Stimulated activated CD8-positive, alpha-beta memory T cell treated with anti-CD3 and anti-CD28 coated beads, Interleukin-12 subunit alpha, Interleukin-12 subunit beta, amount 100 ng/mL, for 4 hours (primary cell): ENCODE measurements at regions not wholly inside any gene's neighbourhood (a gene's known extent, or its start where the extent isn't known, plus 50 kb on each side); places are given as distances from the start of the nearest gene placed in this dataset.
"Not testable (repeated sequence)": the region's sequence is repeated elsewhere in the genome, so short reads cannot be mapped to it uniquely, and the experiment has no call there.

ENCODE experiments used
- DNase-seq: peaks from one replicate; pipeline ENCODE4 v3.0.0-alpha.2; 2020; ENCODE audit warnings: low read depth

- no peak for DNase-seq
Measured at GRCh38 chr6:4459032-4459431, 317.2 kb upstream of the CDYL start.

GRCh38 chr6:4451718-4452117 is 316.3 kb upstream of the ECI2 start:
- DNase-seq, result no peak

GRCh38 chr6:4451081-4451480 is 315.7 kb upstream of the ECI2 start:
- no peak for DNase-seq

DNA sequence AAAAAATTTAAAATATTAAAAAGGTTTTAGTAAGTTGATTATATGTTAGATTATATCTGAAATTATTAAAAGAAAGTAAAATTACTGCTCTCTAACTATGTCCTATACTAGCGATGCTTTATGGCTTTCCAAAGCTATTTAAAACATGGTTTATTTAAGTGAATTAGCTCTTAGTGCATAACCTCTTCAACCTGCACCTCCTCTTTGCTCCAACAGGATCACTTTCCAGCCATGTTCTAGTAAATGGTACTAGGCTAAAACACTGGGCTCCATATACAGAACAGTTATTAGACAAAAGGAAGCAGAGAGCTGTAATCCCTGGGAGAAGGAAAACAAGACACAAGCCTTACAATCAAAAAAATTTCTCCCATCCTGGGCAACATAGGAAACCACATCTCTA is 314.9 kb upstream of the ECI2 start:
- no peak for DNase-seq

DNA sequence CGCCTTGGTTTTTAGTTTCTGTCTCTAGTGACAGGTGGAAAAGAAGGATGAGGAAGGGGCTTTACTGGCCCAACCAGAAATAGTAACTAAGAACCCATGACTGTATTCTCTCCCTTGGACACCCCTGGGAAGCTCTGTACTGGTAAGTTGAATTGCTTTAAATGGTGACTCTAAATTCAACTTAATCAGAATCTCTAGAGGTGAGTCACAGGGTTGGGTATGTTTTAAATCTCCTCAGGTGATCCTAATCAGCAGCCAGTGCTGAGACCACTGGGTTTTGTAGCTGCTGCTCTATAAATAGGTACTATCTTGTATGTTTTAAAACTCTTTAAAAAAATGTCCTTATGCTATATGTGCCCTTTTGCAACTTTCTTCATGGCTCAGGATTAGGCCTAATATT is 314.0 kb upstream of the ECI2 start:
- DNase-seq, result no peak

DNA sequence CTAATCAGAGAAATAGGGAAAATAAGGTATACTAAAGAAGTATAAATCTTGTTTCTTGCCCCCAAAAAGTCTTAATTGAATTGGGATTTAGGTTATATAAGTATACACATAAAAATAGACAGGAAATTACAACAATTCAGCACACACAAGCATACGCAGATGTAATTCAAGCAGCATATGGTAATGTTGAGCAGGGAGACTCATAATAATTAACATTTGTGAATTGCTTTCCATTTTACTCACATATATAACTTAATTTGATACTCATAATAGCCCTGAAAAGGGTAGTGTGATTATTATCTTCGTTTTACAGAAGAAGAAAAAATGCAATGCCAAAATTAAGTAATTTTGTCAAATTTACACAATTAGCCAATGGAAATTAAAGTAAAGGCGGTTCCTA is 313.5 kb upstream of the ECI2 start:
- no peak for DNase-seq

DNA sequence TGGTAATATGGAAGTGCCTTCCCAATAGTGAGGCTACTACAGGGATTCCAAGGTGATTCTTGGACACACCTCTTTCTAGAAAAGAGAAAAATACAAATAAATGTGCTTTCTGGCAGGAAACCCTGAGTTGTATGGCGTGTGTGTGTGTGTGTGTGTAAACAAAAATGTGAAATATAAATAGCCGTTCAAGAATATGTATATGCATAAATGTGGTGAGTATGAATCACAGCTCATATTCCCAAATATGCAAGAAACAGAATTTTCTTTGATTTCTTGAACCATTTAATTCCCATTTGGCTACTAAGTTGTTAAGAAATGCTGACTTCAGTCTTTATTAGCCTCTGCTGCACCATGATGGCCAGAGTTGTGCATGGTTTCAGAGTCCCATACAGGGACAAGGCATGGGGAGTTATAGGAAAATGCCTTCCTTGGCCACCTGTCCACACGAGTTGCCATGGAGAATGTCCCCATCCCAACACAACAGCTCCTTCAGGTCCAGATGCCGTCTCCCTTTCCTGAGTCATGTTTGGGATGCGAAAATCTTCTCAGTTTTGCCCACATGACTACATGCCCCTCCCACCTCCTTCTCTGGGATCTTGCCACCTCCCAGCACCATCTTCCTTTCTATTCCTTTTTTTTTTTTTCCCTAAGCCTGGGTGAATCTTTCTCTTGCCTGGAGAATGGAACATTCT is 312.4 kb upstream of the ECI2 start:
- no peak for DNase-seq

DNA sequence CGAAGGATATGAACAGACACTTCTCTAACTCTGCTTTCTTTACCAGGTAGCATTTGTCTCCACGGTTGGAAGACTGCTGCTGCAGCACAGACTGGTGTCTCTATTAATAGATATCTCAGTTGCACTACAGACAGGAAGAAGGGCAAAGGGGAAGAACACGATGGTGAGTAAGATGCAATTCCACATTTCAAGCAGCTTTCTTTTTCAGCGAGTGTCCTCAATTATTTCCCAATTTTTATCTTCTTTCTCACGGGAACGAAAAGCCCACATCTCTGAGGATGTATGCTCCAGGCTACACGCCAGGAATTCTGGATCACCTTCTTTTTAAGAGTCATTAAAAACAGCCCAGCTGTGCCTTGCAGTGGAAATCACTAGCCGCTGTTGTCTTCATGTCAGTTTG is 311.6 kb upstream of the ECI2 start:
- DNase-seq, result no peak

GRCh38 chr6:4441981-4442434 is 306.6 kb upstream of the ECI2 start:
- DNase-seq, result no peak

DNA sequence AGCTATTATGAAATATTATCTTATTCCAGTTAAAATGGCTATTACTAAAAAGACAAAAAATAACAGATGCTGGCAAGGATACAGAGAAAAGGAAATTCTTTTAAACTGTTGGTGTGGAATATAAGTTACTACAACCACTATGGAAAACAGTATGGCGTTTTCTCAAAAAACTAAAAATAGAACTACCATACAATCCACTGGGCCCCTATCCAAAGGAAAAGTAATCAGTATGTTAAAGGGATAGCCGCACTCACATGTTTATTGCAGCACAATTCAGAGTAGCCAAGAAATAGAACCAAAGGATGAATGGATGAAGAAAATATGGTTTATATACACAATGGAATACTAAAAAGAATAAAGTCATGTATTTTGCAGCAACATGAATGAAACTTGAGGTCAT is 303.8 kb upstream of the ECI2 start:
- no peak for DNase-seq

DNA sequence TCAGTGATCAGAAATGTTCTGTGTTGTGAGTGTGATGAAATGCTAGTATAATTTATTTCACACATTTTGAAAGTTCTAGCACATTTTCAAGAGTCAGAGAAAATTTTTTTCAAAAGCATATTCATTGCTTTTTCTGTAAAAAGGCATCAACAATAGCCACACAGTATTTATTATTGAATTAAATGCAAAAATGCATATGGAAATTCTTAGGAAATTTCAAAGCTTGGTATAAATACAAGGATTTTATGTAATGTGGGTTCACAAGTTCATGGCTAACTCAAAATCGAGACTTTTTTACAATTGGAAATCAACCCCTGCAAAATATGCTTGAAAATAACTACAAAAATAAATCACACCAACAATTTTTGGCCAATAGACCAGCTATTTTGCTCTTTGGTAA is 302.0 kb upstream of the ECI2 start:
- DNase-seq, result no peak

GRCh38 chr6:4435981-4436445 is 300.6 kb upstream of the ECI2 start:
- DNase-seq, result no peak

DNA sequence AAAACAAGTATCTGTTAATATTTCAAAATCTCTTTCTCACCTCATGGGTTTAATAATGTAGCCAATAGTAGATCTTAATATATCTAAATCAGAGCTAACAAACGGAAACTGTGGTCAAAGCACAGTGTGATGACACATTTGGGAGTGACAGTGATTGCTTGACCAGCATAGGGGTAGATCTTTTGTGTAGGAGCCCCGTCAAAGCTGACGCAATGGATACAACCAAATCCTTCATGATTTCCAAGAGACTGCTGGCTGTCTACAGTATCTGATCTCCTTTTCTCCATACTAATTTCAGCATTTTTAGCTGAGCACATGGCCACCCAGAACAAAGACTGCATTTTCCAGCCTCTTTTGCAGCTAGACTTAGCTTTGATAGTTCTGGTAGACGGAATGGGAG is 299.3 kb upstream of the ECI2 start:
- no peak for DNase-seq

DNA sequence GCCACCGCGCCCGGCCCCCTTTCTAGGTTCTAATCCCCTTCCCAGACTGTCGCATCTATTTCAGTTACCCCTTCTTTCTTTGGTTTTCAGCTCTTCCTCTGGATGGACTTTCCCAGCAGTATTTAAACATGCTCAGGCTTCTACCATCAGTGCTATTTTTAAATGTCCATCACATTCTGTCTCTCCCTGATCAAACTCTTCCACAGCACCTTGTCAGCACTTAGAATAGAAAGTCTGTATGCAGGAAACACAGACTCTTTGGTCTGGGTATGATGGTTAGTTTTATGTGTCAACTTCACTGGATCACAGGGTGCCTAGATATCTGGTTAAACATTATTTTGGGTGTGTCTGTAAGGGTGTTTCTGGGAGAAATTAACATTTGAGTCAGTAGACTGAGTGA is 297.8 kb upstream of the ECI2 start:
- DNase-seq, result no peak

DNA sequence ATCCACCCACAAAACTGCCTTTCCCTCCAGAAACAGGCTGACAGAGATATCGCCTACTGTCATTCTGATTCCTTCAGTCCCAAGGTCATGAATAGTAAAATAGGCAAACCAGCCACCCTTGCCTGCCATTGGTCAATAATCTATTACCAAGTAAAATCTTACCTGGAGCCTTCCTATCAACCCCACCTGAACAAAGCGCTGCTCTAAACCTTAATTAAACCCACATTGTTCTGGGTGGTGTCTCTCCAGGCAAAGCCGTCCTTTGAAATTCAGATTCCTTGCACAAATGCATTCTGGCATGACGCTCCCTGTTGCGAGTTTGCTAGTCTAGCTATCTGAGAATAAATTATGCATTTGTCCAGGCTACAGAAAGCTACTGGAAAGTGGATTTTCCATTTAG is 291.6 kb upstream of the ECI2 start:
- no peak for DNase-seq

DNA sequence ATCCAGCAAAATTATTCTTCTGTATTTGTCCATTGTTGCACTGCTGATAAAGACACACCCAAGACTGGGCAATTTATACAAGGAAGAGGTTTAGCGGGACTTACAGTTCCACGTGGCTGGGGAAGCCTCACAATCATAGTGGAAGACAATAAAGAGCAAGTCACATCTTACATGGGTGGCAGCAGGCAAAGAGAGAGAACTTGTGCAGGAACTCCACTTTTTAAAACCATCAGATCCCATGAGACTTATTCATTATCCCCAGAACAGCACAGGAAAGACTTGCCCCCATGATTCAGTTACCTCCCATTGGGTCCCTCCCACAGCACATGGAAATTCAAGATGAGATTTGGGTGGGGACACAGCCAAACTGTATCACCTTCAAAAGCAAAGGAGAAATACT is 286.5 kb upstream of the ECI2 start:
- DNase-seq, result no peak

DNA sequence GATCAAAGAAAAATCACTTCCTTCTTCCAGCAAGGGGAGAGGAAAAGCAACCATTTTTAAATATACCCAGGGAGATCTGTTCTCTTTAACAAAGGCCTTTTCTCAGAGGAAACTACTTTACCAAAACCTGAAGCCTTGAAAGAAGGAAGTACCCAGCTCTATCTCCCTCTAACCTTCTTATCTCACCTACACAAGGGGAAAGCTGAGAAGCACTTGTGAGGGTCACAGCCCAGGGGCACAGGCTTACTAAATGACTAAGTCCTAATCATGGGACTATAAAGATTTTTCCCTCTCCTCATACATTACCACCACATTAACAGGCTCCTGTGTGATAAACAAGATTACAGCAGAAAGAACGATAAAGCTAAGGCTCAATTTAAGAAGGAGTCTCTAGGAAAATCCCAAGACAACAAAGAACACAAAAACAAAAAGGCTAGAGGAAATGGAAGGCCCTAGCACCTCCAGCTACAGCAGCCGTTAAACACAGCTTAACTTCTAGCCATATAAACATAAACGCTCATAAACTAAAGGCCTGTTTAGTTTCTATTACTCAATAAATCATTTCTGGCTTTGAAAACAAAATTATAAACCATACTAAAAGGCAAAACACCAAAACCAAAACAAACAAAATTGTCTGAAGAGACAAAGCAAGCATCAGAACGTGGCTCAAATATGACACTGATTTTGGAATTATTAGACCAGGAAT is 284.9 kb upstream of the ECI2 start:
- no peak for DNase-seq

- DNase-seq, result no peak
Measured at GRCh38 chr6:4415549-4415948, 280.2 kb upstream of the ECI2 start.

DNA sequence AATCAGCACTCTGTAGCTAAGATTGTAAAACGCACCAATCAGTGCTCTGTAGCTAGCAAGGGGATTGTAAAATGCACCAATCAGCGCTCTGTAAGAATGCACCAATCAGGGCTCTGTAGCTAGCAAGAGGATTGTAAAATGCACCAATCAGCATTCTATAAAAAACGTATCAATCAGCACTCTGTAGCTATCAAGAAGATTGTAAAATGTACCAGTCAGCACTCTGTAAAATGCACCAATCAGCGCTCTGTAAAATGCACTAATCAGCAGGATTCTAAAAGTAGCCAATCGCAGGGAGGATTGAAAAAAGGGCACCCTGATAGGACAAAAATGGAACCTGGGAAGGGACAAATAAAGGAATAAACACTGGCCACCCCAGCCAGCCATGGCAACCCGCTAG is 278.7 kb upstream of the ECI2 start:
- DNase-seq, result not testable (repeated sequence)

DNA sequence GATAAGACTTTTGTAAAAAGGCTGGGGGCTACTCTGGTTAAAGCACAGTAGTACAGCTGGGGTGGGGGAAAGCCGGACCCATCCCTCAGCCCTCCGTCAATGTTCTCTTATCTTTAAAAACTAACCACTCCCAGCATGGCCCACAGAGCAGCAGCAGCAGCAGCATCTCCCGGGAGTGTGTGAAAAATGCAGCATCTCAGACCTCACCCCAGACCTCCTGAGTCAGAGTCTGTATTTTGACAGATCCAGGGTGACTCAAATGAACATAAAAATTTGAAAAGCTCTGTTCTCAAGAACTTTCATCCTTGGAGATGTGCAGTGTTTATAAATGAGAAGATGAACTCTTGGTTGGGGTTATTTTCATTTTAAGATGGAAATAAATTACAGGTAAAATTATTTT is 277.7 kb upstream of the ECI2 start:
- DNase-seq, result no peak

DNA sequence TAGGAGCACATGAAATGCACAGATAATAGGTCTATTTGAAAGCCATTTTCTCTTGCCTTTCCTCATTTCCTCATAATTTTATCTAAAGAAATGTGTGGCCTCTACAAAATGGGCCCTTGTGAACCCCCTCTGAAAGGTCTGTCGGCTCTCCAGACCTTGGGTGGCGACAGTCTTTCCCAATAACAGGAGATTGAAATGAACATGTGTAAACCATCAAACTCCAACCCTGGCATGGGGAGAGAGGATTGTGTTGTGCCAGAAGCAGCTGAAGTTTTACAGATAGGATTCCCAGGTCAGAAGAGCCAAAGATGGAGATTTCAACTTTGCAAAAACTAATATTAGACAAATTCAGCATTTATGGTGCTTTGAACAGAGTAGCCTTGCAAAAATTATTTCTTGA is 277.1 kb upstream of the ECI2 start:
- no peak for DNase-seq

- DNase-seq, result no peak
Measured at GRCh38 chr6:4412077-4412476, 276.7 kb upstream of the ECI2 start.

DNA sequence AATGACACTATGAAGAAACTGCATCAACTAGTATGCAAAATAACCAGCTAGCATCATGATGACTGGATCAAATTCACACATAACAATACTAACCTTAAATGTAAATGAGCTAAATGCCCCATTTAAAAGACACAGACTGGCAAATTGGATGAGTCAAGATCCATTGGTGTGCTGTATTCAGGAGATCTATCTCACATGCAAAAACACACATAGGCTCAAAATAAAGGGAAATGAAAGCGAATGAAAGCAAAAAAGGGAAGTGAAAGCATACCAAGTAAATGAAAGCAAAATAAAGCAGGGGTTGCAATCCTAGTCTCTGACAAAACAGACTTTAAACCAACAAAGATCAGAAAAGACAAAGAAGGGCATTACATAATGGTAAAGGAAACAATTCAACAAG is 272.3 kb upstream of the ECI2 start:
- DNase-seq, result not testable (repeated sequence)
